Fibroblast of skin of right quadriceps (primary cell): ENCODE measurements at regions not wholly inside any gene's neighbourhood (a gene's known extent, or its start where the extent isn't known, plus 50 kb on each side); places are given as distances from the start of the nearest gene placed in this dataset.

ENCODE experiments used
- DNase-seq: peaks from one replicate; pipeline ENCODE4 v3.0.0-alpha.2; 2013

- no peak for DNase-seq
Measured at GRCh38 chr4:136495076-136495475, 1037.2 kb downstream of the PCDH18 start.

GRCh38 chr4:136489101-136489500 lies 1043.2 kb downstream of the PCDH18 start:
- no peak for DNase-seq

GRCh38 chr4:136484996-136485395 lies 1047.3 kb downstream of the PCDH18 start:
- no peak for DNase-seq

GRCh38 chr4:136476753-136477152 lies 1055.5 kb downstream of the PCDH18 start:
- peak; percentile 5 for DNase-seq

GRCh38 chr4:136471051-136471450 lies 1061.2 kb downstream of the PCDH18 start:
- DNase-seq: no peak

GRCh38 chr4:136465691-136466090 lies 1066.6 kb downstream of the PCDH18 start:
- no peak for DNase-seq

GRCh38 chr4:136463941-136464340 lies 1068.4 kb downstream of the PCDH18 start:
- no peak for DNase-seq

GRCh38 chr4:136461533-136461932 lies 1070.8 kb downstream of the PCDH18 start:
- no peak for DNase-seq

- no peak for DNase-seq
Measured at GRCh38 chr4:136458326-136458725, 1074.0 kb downstream of the PCDH18 start.

- DNase-seq: no peak
Measured at GRCh38 chr4:136457577-136457976, 1074.7 kb downstream of the PCDH18 start.

- no peak for DNase-seq
Measured at GRCh38 chr4:136457004-136457403, 1075.3 kb downstream of the PCDH18 start.

GRCh38 chr4:136443006-136443405 lies 1089.3 kb downstream of the PCDH18 start:
- no peak for DNase-seq

- DNase-seq: no peak
Measured at GRCh38 chr4:136442447-136442846, 1089.8 kb downstream of the PCDH18 start.

- no peak for DNase-seq
Measured at GRCh38 chr4:136441629-136442282, 1090.5 kb downstream of the PCDH18 start.

- no peak for DNase-seq
Measured at GRCh38 chr4:136438645-136439044, 1093.6 kb downstream of the PCDH18 start.

GRCh38 chr4:136424052-136424451 lies 1108.2 kb downstream of the PCDH18 start:
- no peak for DNase-seq

GRCh38 chr4:136414981-136415380 lies 1117.3 kb downstream of the PCDH18 start:
- DNase-seq: no peak

- DNase-seq: no peak
Measured at GRCh38 chr4:136412708-136413107, 1119.6 kb downstream of the PCDH18 start.

- no peak for DNase-seq
Measured at GRCh38 chr4:136400829-136401228, 1131.5 kb downstream of the PCDH18 start.

GRCh38 chr4:136395212-136395722 lies 1137.0 kb downstream of the PCDH18 start:
- DNase-seq: no peak

GRCh38 chr4:136392576-136392975 lies 1139.7 kb downstream of the PCDH18 start:
- DNase-seq: peak; percentile 63

GRCh38 chr4:136390824-136391223 lies 1141.5 kb downstream of the PCDH18 start:
- DNase-seq: peak; percentile 3

- peak; percentile 54 for DNase-seq
Measured at GRCh38 chr4:136383082-136383481, 1149.2 kb downstream of the PCDH18 start.

- DNase-seq: no peak
Measured at GRCh38 chr4:136371231-136371630, 1161.1 kb downstream of the PCDH18 start.

GRCh38 chr4:136369073-136369472 lies 1163.2 kb downstream of the PCDH18 start:
- DNase-seq: no peak
